HG03460 (cell line): ENCODE measurements at regions not wholly inside any gene's neighbourhood (a gene's known extent, or its start where the extent isn't known, plus 50 kb on each side); places are given as distances from the start of the nearest gene placed in this dataset.

Experiments
- ATAC-seq: cut with Tn5 transposase; IDR thresholded peaks from one replicate; pipeline ENCODE4 v1.9.1; 2021; ENCODE audit not compliant: unreplicated experiment

- no peak for ATAC-seq
Measured at GRCh38 chr17:69605571-69605970, 191.1 kb downstream of the MAP2K6 start.

- no peak for ATAC-seq
Measured at GRCh38 chr17:69606142-69606800, 191.8 kb downstream of the MAP2K6 start.

GRCh38 chr17:69607162-69607834 lies 192.8 kb downstream of the MAP2K6 start:
- peak; percentile 83 for ATAC-seq

GRCh38 chr17:69608141-69608540 lies 193.6 kb downstream of the MAP2K6 start:
- no peak for ATAC-seq

- ATAC-seq = no peak
Measured at GRCh38 chr17:69608808-69609472, 194.4 kb downstream of the MAP2K6 start.

- no peak for ATAC-seq
Measured at GRCh38 chr17:69609473-69610305, 195.2 kb downstream of the MAP2K6 start.

GRCh38 chr17:69620363-69620762 lies 205.9 kb downstream of the MAP2K6 start:
- no peak for ATAC-seq

GRCh38 chr17:69625474-69625873 lies 211.0 kb downstream of the MAP2K6 start:
- ATAC-seq = no peak

GRCh38 chr17:69630056-69630635 lies 215.6 kb downstream of the MAP2K6 start:
- ATAC-seq = no peak

GRCh38 chr17:69634844-69635243 lies 220.3 kb downstream of the MAP2K6 start:
- no peak for ATAC-seq

- no peak for ATAC-seq
Measured at GRCh38 chr17:69637446-69638156, 223.1 kb downstream of the MAP2K6 start.

GRCh38 chr17:69639096-69639495 lies 224.6 kb downstream of the MAP2K6 start:
- no peak for ATAC-seq

GRCh38 chr17:69640073-69640472 lies 225.6 kb downstream of the MAP2K6 start:
- no peak for ATAC-seq

- no peak for ATAC-seq
Measured at GRCh38 chr17:69643686-69644085, 229.2 kb downstream of the MAP2K6 start.

- ATAC-seq = no peak
Measured at GRCh38 chr17:69646729-69647128, 232.2 kb downstream of the MAP2K6 start.

- no peak for ATAC-seq
Measured at GRCh38 chr17:69650881-69651280, 236.4 kb downstream of the MAP2K6 start.

GRCh38 chr17:69651921-69652320 lies 237.4 kb downstream of the MAP2K6 start:
- no peak for ATAC-seq

GRCh38 chr17:69654981-69655855 lies 240.7 kb downstream of the MAP2K6 start:
- no peak for ATAC-seq

GRCh38 chr17:69655902-69656301 lies 241.4 kb downstream of the MAP2K6 start:
- ATAC-seq = no peak
